Fibroblast of pulmonary artery (primary cell): ENCODE measurements at regions not wholly inside any gene's neighbourhood (a gene's known extent, or its start where the extent isn't known, plus 50 kb on each side); places are given as distances from the start of the nearest gene placed in this dataset.
"Not testable (repeated sequence)": the region's sequence is repeated elsewhere in the genome, so short reads cannot be mapped to it uniquely, and the experiment has no call there.

ENCODE experiments used
- DNase-seq: peaks from one replicate; pipeline ENCODE4 v3.0.0-alpha.2; 2010; ENCODE audit warnings: low read depth
- H3K4me3 ChIP-seq: replicated peaks from 2 replicates; pipeline ENCODE4 v1.5.1; 2011; ENCODE audit warnings: low read depth, mild to moderate bottlenecking, control low read depth, low read length, moderate library complexity
- TF ChIP-seq, protein P1 (sequence below): IDR thresholded peaks from 2 replicates; pipeline ENCODE4 v1.5.1; 2011; ENCODE audit warnings: mild to moderate bottlenecking, control low read depth, low read length, inconsistent platforms; ENCODE audit errors: missing control alignments

DNA sequence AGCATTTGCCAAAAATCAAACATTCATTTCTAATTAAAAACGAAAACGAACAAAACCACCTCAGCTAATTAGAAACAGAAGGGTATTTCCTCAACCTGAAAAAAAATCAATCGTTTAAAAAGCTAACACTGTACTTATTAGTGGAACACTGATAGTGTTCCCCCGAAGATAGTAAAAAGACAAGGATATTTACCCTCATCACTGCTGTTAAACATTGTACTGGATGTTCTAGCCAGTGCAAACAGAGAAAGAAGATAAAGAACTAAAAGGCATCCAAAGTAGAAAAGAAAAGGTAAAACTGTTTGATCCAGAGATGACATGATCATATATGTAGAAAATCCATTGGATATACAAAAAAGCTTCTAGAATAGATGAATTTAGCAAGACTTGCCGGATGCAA is 508.3 kb downstream of the DMRTA1 start:
- no peak overlapping the region for H3K4me3 ChIP-seq
- DNase-seq, result no peak
- TF ChIP-seq, protein P1, sequence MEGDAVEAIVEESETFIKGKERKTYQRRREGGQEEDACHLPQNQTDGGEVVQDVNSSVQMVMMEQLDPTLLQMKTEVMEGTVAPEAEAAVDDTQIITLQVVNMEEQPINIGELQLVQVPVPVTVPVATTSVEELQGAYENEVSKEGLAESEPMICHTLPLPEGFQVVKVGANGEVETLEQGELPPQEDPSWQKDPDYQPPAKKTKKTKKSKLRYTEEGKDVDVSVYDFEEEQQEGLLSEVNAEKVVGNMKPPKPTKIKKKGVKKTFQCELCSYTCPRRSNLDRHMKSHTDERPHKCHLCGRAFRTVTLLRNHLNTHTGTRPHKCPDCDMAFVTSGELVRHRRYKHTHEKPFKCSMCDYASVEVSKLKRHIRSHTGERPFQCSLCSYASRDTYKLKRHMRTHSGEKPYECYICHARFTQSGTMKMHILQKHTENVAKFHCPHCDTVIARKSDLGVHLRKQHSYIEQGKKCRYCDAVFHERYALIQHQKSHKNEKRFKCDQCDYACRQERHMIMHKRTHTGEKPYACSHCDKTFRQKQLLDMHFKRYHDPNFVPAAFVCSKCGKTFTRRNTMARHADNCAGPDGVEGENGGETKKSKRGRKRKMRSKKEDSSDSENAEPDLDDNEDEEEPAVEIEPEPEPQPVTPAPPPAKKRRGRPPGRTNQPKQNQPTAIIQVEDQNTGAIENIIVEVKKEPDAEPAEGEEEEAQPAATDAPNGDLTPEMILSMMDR, result no peak

DNA sequence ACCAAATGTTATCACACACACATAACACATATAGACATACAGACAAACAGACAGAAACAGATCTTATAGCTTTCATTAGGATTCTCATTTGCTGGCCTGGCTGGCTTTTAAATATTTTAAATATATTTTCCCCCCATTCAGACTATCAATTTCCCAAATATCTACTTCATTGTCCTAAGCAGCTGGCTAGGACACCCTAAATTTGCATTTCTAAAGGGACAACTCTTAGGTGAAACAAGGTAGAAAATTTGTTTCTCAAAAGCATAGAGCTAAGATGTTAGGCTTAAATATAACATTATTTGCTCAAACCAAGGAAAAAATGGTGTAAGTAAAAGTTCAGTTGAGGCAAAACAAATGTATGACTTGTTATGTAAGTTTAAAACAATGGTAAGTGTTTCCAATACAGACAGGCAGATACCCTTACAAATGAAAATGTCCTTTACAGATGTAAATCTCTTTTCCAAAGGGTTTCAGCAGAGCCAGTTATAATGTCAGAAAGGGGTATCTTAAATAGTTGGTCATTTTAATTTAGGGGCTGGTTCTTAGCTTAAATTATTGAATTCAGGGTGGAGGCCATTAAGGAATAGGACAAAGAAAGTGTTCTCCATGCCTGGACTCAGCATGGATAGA is 522.8 kb downstream of the DMRTA1 start:
- no peak for DNase-seq
- H3K4me3 ChIP-seq, result no peak overlapping the region
- TF ChIP-seq, protein P1, result no peak

DNA sequence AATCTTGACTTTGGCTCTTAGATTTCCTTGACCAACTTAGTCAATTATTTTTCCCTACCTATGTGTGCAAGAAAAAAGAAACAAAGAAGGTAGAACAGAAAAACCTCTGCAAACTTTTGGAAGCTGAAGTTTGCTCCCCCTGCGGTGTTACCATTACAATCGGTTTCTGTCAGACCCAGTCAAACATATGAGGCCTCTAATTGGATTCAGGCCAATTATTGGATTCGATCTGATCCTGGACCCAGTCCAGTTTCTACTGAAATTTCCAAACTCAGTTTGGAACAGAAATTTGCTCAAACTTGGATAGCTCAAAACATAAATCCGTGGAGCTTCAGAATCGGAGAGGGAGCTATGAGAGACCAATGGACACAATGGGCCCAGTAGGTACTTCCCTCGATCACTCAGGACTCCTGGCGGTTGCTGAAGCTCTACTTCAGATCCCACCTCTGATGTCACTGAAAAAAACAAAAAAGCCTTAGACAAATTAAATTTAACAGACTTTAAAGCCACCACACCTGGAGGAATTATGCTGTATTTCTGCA is 523.9 kb downstream of the DMRTA1 start:
- DNase-seq, result no peak
- TF ChIP-seq, protein P1, result no peak
- no peak overlapping the region for H3K4me3 ChIP-seq

DNA sequence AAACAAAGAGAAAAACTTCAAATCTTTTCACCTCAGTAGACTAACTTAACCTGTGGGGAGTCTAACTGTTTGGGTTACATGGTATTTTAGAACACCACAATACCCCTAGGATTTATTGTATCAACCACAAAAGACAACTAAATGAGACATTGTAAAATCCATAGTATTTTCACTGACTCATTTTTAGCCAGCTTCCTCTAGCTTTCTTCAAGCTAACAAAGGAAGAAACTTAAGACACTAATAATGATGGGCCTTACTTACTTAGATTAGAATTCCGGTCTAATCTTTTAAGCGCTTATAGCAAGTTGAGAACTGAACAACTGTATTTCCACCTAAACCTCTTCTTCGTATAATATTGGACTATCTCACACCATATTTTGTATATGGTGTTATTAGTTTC is 529.3 kb downstream of the DMRTA1 start:
- H3K4me3 ChIP-seq, result no peak overlapping the region
- no peak for DNase-seq
- TF ChIP-seq, protein P1, result no peak

DNA sequence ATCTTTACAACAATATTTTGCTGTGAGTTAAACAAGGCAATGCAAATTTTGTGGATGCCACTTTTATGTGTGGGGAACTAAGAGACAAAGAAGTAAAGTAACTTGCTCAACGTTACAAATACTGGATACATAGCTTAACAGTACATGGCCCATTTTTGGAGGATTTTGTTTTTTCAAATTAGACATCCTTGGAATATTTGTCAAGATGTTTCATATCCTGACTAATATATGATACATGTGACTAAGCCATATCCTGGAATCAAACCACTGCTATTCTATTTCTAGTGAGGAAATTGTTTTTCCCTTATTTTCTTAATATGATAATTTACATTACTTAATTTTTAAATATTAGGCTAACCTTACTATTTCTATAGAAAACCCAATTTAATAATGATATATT is 529.8 kb downstream of the DMRTA1 start:
- DNase-seq, result peak; percentile 0
- no peak overlapping the region for H3K4me3 ChIP-seq
- TF ChIP-seq, protein P1, result no peak

DNA sequence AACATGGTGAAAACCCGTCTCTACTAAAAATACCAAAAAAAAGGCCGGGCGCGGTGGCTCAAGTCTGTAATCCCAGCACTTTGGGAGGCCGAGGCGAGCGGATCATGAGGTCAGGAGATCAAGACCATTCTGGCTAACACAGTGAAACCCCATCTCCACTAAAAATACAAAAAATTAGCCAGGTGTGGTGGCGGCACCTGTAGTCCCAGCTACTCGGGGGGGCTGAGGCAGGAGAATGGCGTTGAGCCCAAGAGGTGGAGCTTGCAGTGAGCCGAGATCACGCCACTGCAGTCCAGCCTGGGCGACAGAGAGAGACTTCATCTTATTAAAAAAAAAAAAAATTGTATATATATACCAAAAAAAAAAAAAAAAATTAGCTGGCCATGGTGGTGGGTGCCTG is 533.8 kb downstream of the DMRTA1 start:
- H3K4me3 ChIP-seq, DNase-seq: not testable (repeated sequence)

DNA sequence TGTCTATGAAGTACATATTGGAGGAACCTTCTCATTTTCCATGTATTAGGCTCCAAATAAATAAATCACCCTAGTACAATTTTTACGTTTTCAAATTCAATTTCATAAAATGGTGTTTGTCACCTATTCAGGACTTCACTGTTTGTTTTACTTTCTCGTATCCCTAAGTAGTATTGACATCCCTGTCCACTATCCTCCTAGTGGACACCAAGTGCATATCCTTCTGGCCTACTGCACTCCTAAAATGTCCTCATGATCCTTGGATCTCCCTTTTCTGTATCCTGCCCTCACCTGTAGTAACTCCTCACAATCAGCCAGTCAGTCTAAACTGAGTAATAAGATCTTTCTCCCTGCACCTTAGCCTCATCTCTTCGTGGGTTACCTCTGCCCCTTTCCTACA is 539.9 kb downstream of the DMRTA1 start:
- no peak overlapping the region for H3K4me3 ChIP-seq
- TF ChIP-seq, protein P1, result no peak
- no peak for DNase-seq
